ENCODE measurements at regions not wholly inside any gene's neighbourhood (a gene's known extent, or its start where the extent isn't known, plus 50 kb on each side); places are given as distances from the start of the nearest gene placed in this dataset.

DNA sequence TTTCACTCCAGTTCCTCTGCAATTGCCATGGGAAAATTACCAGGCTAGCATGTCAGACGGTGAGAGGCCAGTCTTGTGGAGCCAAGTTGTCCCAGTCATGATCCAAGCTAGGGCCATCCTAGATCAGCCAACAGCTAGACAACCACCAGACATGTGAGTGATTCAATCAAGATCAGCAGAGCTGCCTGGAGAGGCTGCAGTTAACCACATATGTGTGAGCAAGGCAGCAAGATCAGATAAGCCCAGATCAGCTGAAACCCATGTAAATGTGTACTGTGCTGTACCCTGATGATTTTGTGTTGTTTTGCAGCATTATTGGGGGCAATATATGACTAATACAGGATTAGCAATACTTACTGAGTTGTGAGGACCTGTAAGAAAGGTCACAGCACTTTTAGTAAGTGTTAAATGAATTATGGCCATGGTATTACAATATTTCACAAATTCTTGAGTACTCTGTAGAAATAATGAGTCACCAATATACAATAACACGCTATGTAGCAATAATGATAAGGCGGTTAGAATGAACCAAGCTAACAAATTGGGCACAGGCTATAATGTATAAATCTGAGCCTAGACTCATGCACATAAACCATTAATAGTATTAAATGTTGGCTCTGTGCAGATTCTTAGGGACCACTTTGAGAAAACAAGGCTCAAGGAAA is 91.4 kb downstream of the SUDS3 start:
- ATAC-seq (no peak), DNase-seq (no peak)

DNA sequence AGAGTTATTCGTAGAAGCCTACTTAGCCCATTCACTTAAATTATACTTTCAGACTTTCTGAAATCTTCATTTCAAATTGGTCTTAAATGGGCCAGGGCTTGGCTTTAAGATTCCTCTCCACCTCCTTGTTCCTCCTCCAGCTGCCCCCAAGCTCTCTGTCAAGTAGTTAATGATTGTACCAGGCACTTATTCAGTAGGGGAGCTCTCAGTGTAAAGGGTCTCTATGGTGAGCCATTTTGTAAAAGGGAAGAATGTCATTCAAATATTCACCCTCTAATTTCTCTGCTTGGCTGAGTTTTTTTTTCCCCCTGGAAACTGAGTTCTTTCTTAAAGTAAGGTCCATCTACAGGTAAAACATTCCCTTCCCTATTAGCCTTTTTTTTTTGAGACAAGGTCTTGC is 96.6 kb downstream of the SUDS3 start:
- DNase-seq (no peak), ATAC-seq (no peak)

DNA sequence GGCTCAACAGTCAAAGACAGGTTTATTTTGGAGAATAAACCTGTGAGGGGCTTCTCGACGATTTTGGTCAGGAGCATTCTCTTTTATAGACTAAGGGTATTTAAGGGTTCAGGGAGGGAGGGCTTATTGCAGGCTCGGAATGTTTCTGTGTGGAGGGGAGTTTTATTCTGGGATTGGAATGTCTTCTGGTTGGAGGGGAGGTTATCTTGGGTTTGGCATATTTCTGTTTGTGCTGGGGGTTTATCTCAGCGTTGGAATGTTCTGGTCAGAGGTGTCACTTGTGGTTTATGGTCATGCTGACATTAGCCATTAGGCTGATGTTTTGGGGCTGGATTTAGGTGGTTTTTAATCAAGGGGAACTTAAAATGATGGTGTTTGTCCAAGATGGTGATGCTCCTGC is 103.9 kb downstream of the SUDS3 start:
- ATAC-seq: no peak
- no peak for DNase-seq

DNA sequence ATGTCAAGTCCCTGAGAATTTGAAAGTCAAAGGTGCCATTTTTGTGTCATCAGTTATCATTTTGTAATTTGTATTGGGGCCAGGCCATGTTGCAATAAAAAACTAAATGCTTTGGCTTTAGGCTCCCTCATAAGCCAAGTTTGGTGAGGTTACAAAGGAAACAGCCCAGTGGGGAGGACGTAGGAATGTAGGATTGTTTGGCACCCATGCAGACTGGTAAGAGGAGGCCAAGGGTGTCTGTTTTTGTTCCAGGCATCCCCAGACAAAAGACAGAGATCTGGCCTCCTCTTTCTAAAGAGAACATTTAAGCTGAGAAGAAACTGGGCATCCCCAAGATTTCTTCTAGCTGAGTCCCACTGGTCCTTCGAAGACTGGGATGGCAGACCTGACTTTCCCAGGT is 111.7 kb downstream of the SUDS3 start:
- no peak for DNase-seq

GRCh38 chr12:118493962-118494361 is 117.6 kb downstream of the SUDS3 start:
- ATAC-seq: no peak
- no peak for DNase-seq

More for the DNA sequence above, 111.7 kb downstream of the SUDS3 start:
- no peak for ATAC-seq

DNA sequence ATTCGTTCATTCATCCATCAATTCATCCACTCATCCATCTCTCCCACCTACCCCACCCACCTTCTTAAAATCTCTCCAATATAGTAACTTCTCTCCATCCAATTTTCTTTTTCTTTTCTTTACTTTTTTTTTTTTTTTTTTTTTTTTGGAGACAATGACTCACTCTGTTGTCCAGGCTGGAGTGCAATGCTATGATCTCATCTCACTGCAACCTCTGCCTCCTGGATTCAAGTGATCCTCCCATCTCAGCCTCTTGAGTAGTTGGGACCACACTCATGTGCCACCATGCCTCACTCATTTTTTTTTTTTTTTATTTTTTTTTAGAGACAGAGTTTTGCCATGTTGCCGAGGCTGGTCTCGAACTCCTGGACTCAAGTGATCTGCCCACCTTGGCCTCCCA is 118.4 kb downstream of the SUDS3 start:
- DNase-seq (no peak), ATAC-seq (no peak)

GRCh38 chr12:118495296-118495695 is 118.9 kb downstream of the SUDS3 start:
- ATAC-seq (no peak), DNase-seq (no peak)

DNA sequence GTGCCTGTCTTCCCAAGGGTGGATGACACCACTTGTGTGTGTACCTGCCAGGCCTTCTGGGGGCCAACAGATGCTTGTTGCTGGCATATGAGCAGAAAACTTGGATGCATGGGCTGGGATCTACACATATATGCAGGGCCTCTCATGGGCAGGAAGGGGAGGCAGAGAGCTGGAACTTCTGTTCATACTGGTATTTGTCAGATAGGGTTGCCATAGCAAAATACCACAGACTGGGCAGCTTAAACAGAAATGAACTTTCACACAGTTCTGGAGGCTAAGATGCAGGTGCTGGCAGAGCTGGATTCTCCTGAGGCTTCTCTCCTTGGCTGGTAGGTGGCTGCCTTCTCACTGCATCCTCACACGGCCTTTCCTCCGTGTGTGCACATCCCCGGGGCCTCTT is 121.8 kb downstream of the SUDS3 start:
- ATAC-seq (no peak), DNase-seq (no peak)

DNA sequence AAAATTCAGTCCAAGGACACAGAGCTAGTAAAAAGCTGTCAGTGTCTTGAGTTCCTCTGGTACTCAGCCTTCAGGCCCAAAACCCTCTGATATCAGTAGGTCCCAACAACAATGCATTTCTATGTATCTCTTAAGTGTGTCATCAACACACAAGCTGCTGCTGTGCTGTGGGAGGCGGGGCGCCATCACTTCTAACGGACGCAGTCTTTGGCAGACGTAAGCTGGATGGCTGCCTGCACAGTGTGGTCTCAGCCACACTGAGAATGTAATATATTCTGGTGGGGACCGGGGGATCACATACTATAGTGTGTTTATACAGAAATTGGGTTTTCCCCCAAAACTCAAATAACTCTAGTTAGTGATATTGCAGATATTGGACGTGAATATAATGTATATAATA is 123.9 kb downstream of the SUDS3 start:
- ATAC-seq (no peak), DNase-seq (no peak)

DNA sequence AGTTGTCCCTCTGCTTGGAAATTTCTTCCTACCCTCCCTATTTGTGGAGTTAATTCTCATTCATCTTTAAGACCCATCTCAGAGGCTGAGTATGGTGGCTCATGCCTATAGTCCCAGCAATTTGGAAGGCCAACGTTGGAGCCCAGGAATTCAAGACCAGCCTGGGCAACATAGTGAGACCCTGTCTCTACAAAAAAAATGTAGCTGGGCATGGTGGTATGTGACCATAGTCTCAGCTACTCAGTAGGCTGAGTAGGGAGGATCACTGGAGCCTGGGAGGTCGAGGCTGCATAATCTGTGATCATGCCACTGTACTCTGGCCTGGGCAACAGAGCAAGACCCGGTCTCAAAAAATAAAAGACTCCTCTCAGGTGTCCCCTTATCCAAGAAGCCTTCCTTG is 125.1 kb downstream of the SUDS3 start:
- DNase-seq: no peak
- ATAC-seq: no peak

DNA sequence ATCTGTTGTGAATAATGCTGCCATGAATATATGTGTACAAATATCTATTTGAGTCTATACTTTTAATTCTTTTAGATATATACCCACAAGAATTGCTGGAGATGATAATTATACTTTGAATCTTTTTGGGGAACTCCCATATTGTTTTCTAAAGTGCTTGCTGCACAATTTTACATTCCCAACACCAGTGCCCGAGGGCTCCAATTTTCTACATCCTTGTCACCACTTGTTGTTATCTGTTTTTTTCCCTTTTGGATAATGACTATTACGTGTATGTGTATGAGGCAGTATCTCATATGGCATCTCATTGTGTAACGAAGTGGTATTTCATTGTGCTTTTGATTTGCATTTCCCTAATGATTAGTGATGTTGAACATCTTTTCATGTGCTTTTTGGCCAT is 127.1 kb downstream of the SUDS3 start:
- no peak for ATAC-seq
- no peak for DNase-seq

GRCh38 chr12:118512669-118513068 is 136.3 kb downstream of the SUDS3 start:
- ATAC-seq: no peak
- no peak for DNase-seq

GRCh38 chr12:118513611-118514010 is 137.3 kb downstream of the SUDS3 start:
- ATAC-seq (no peak), DNase-seq (no peak)

DNA sequence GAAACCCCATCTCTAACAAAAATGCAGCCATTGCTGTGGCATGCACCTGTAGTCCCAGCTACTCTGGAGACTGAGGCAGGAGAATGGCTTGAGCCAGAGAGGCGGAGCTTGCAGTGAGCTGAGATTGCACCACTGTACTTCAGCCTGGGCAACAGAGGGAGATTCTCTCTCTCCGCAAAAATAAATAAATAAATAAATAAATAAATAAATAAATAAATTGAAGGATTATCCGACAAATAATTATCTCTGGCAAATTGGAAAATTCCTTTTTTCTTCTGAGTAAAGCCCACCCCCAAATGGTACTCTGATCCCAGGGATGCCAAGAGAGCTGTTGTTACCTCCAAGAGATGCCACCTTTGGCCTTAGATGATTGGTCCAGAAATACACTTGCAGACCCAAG is 137.9 kb downstream of the SUDS3 start:
- ATAC-seq (no peak), DNase-seq (no peak)

DNA sequence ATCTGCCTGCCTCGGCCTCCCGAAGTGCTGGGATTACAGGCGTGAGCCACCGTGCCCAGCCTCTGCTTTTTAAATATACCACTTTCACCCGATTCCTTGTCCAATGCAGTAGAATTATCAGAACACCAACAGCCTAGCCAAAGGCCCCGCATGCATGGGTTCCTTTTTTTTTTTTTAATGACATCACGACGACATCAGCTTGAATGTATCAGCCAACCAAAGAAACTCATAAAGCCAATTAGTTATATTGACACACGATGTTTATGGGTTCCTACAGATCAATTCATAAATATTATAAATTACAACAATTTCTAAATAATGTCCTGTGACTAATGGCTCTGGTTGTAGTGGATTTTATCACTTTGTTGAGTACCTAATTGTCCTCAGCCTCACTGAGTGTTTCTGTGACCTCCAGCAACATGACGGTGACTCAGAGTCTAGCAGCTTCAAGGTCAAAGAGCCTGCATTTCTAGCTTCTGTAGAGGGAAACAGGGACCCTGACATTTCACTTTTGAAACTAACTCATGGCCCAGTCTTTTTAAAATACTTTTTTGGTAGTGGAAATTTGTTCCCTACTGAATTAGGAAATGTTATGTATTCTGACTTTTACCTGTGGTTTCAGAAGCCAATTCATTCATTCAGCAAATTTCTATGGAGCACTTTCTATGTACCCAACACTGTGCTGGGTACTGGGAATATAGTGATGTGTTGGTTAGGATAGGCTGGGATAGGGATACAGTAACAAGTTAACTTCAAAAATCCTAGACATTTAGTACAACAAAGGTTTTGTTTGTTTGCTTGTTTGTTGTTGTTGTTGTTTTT is 144.1 kb downstream of the SUDS3 start:
- ATAC-seq: no peak

DNA sequence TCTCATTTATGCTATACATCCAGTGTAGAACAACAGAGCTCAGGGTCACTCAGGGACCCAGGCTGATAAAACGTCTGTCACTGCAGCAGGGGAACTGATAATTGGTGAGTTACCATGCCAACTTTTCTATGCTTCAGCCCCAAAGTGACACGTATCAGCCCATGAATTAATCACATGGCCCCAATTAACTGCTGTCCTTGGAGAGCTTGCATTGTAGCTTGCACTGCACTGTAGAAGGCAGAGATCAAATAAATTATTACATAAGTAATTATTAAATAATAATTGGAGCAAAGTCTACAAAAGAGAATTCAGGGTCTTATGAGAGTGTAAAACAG is 144.6 kb downstream of the SUDS3 start:
- ATAC-seq: no peak
- DNase-seq: no peak

More for the DNA sequence above, 144.1 kb downstream of the SUDS3 start:
- DNase-seq: no peak

- DNase-seq (no peak), ATAC-seq (no peak)
Observed at GRCh38 chr12:118524446-118524845, 148.1 kb downstream of the SUDS3 start.

DNA sequence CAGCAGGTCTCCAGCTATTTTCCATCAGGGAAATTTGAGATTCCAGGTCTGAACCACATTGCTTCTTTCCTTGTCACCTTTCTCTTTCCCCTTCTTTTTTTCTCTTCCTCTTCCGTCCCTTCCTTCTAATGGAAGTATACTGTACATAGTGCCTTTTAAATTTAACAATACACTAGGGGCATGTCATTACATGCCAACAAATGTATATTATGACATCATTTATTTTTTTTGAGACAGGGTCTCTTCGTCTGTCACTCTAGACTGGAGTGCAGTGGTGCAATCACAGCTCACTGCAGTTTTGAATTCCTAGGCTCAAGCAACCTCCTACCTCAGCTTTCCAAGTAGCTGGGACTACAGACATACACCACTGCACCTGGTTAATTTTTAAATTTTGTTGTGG is 148.9 kb downstream of the SUDS3 start:
- no peak for DNase-seq
- no peak for ATAC-seq

- DNase-seq (no peak), ATAC-seq (no peak)
Observed at GRCh38 chr12:118526255-118527095, 150.1 kb downstream of the SUDS3 start.

GRCh38 chr12:118527310-118527709 is 151.0 kb downstream of the SUDS3 start:
- ATAC-seq (no peak), DNase-seq (no peak)

DNA sequence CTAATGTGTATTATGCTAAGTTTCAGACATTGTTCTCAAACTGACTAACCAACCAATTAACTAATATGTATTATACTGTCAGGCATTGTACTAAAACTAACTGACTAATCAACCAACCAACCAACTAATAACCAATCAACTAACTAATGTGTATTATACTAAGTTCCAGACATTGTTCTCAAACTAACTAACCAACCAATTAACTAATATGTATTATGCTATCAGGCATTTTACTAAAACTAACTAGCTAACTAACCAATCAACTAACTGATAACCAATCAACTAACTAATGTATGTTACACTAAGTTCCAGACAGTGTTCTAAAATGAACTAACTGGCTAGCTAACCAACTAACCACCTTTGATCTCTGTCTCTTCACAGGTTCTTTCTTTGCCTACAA is 152.3 kb downstream of the SUDS3 start:
- ATAC-seq (no peak), DNase-seq (no peak)

DNA sequence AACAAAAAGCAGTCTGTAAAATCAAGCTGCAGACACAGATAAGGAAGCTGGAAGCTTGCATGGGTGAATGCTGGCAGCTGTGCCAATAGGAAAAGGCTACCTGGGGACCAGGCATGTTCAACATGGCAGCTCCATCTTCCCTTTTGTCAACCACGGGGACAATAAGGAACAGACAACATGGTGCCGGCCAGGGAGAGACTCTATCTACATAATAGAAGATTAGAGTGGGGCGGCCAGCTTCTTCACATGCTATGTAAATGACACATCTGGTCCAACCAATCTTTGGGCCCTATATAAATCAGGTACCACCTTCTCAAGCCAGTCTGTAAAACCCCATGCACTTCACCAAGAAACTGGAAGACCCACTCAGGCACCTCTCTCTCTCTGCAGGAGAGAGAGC is 157.6 kb downstream of the SUDS3 start:
- no peak for ATAC-seq
- DNase-seq: no peak

- no peak for DNase-seq
- no peak for ATAC-seq
Observed at GRCh38 chr12:118536306-118536906, 160.1 kb downstream of the SUDS3 start.
